ENCODE measurements at regions not wholly inside any gene's neighbourhood (a gene's known extent, or its start where the extent isn't known, plus 50 kb on each side); places are given as distances from the start of the nearest gene placed in this dataset.

GRCh38 chr6:118709859-118710350, 58.5 kb upstream of the CEP85L start:
- Histone ChIP-seq H4K20me1 (ENCODE audit: insufficient read depth, low read length) (no peaks in the 10 kb centered on the region), H3K27ac (ENCODE audit: low read depth, low read length) (peak overlapping the region; percentile 96), H3K4me1 (ENCODE audit: insufficient read depth, low read length) (peaks cover 71% of the 10 kb centered on the region), H3K79me2 (ENCODE audit: insufficient read depth, low read length) (no peaks in the 10 kb centered on the region), H3K9me3 (ENCODE audit: low read depth, low read length) (no peaks in the 10 kb centered on the region), H3K4me3 (ENCODE audit: insufficient read depth, low read length) (peak overlapping the region; percentile 65), H3K36me3 (ENCODE audit: insufficient read depth, low read length) (no peaks in the 10 kb centered on the region), H3K4me2 (ENCODE audit: insufficient read depth, low read length) (peak overlapping the region; percentile 87), H3K27me3 (ENCODE audit: insufficient read depth, low read length) (no peaks in the 10 kb centered on the region), H2AFZ (ENCODE audit: low read length) (peak overlapping the region; percentile 66)
- no peak for DNase-seq (ENCODE audit: insufficient read length, low spot score, missing footprints)
- TF ChIP-seq CTCF (IDR thresholded peaks at IDR 0.05; ENCODE audit: extremely low read depth, low read depth, low read length), result no peak

GRCh38 chr6:118708744-118709143, 57.4 kb upstream of the CEP85L start:
- Histone ChIP-seq H3K4me3 (ENCODE audit: insufficient read depth, low read length) (peak overlapping the region; percentile 65), H3K79me2 (ENCODE audit: insufficient read depth, low read length) (no peaks in the 10 kb centered on the region), H3K9me3 (ENCODE audit: low read depth, low read length) (no peaks in the 10 kb centered on the region), H3K27ac (ENCODE audit: low read depth, low read length) (peak overlapping the region; percentile 96), H3K4me2 (ENCODE audit: insufficient read depth, low read length) (peak overlapping the region; percentile 87), H2AFZ (ENCODE audit: low read length) (peak overlapping the region; percentile 66), H4K20me1 (ENCODE audit: insufficient read depth, low read length) (no peaks in the 10 kb centered on the region), H3K27me3 (ENCODE audit: insufficient read depth, low read length) (no peaks in the 10 kb centered on the region), H3K4me1 (ENCODE audit: insufficient read depth, low read length) (peaks cover 72% of the 10 kb centered on the region), H3K36me3 (ENCODE audit: insufficient read depth, low read length) (no peaks in the 10 kb centered on the region)
- peak; percentile 32 for DNase-seq (ENCODE audit: insufficient read length, low spot score, missing footprints)
- TF ChIP-seq CTCF (IDR thresholded peaks at IDR 0.05; ENCODE audit: extremely low read depth, low read depth, low read length), result no peak

GRCh38 chr6:118708055-118708454, 56.7 kb upstream of the CEP85L start:
- Histone ChIP-seq H3K9me3 (ENCODE audit: low read depth, low read length) (no peaks in the 10 kb centered on the region), H3K27me3 (ENCODE audit: insufficient read depth, low read length) (no peaks in the 10 kb centered on the region), H3K36me3 (ENCODE audit: insufficient read depth, low read length) (no peaks in the 10 kb centered on the region), H3K4me1 (ENCODE audit: insufficient read depth, low read length) (peaks cover 65% of the 10 kb centered on the region), H3K4me2 (ENCODE audit: insufficient read depth, low read length) (peak overlapping the region; percentile 87), H3K79me2 (ENCODE audit: insufficient read depth, low read length) (no peaks in the 10 kb centered on the region), H4K20me1 (ENCODE audit: insufficient read depth, low read length) (no peaks in the 10 kb centered on the region), H3K27ac (ENCODE audit: low read depth, low read length) (peak overlapping the region; percentile 96), H2AFZ (ENCODE audit: low read length) (no peak overlapping the region), H3K4me3 (ENCODE audit: insufficient read depth, low read length) (peak overlapping the region; percentile 65)
- TF ChIP-seq CTCF (IDR thresholded peaks at IDR 0.05; ENCODE audit: extremely low read depth, low read depth, low read length), result no peak
- DNase-seq (ENCODE audit: insufficient read length, low spot score, missing footprints), result no peak

- Histone ChIP-seq H2AFZ (ENCODE audit: low read length) (peak overlapping the region; percentile 9), H3K4me1 (ENCODE audit: insufficient read depth, low read length) (peaks cover 59% of the 10 kb centered on the region), H3K4me3 (ENCODE audit: insufficient read depth, low read length) (no peak overlapping the region), H3K27me3 (ENCODE audit: insufficient read depth, low read length) (no peaks in the 10 kb centered on the region), H3K9me3 (ENCODE audit: low read depth, low read length) (no peaks in the 10 kb centered on the region), H3K4me2 (ENCODE audit: insufficient read depth, low read length) (peak overlapping the region; percentile 86), H3K79me2 (ENCODE audit: insufficient read depth, low read length) (no peaks in the 10 kb centered on the region), H3K27ac (ENCODE audit: low read depth, low read length) (peak overlapping the region; percentile 96), H4K20me1 (ENCODE audit: insufficient read depth, low read length) (no peaks in the 10 kb centered on the region), H3K36me3 (ENCODE audit: insufficient read depth, low read length) (no peaks in the 10 kb centered on the region)
- no peak for TF ChIP-seq CTCF (IDR thresholded peaks at IDR 0.05; ENCODE audit: extremely low read depth, low read depth, low read length)
- DNase-seq (ENCODE audit: insufficient read length, low spot score, missing footprints), result no peak
Observed at GRCh38 chr6:118706702-118707101, 55.3 kb upstream of the CEP85L start.
